ENCODE measurements at regions not wholly inside any gene's neighbourhood (a gene's known extent, or its start where the extent isn't known, plus 50 kb on each side); places are given as distances from the start of the nearest gene placed in this dataset.
"Not testable (repeated sequence)": the region's sequence is repeated elsewhere in the genome, so short reads cannot be mapped to it uniquely, and the experiment has no call there.

GRCh38 chrX:77003530-77003929 is 443.7 kb upstream of the FGF16 start:
- no peak for DNase-seq (ENCODE audit: low read depth)

GRCh38 chrX:77003956-77004355 is 443.2 kb upstream of the FGF16 start:
- DNase-seq (ENCODE audit: low read depth), result no peak

DNA sequence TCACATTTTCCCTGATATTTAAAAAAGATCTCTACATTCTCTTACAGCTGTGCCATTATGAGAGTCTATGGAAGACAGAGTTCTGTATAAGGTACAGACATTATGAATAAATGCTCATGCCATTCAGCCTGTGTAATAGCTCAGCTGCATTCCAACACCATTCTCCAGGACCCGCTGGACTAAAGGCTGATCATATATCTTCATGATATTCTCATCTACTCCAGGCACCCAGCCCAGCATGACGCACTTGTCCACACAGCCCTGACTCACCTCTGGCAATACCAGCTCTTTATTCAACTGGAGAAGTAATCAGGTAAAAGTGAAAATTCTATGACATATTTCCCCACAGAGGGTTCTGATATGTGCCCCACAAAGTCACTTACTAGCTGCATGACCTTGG is 437.5 kb upstream of the FGF16 start:
- no peak for DNase-seq (ENCODE audit: low read depth)

GRCh38 chrX:77014377-77015372 is 432.5 kb upstream of the FGF16 start:
- DNase-seq (ENCODE audit: low read depth), result no peak

DNA sequence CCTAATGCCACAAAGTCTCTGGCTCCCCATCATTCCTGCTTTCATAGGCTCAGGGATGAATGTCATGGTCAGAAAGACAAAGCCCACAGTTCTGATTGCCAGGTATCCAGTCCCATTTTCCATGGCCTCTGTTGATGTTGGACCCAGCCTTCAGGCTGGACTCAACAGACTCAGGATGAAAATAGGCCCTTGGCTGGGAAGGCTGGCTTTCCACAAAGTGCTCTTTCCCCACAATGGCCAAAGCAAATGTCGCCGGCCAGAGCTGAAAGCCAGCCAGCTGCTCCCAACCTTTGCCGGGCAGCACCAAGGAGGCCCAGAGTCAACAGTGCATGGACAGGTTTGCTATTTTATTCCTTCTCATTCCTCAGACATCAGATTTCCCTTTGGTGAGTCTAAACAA is 430.1 kb upstream of the FGF16 start:
- DNase-seq (ENCODE audit: low read depth), result no peak

DNA sequence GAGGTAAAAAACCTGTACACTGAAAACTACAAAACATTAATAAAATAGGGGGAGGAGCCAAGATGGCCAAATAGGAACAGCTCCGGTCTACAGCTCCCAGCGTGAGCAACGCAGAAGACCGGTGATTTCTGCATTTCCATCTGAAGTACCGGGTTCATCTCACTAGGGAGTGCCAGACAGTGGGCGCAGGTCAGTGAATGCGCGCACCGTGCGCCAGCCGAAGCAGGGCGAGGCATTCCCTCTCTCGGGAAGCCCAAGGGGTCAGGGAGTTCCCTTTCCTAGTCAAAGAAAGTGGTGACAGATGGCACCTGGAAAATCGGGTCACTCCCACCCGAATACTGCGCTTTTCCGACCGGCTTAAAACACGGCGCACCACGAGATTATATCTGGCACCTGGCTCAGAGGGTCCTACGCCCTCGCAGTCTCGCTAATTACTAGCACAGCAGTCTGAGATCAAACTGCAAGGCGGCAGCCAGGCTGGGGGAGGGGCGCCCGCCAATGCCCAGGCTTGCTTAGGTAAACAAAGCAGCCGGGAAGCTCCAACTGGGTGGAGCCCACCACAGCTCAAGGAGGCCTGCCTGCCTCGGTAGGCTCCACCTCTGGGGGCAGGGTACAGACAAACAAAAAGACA is 400.9 kb upstream of the FGF16 start:
- DNase-seq (ENCODE audit: low read depth), result not testable (repeated sequence)

GRCh38 chrX:77060572-77060971 is 386.6 kb upstream of the FGF16 start:
- DNase-seq (ENCODE audit: low read depth), result no peak

DNA sequence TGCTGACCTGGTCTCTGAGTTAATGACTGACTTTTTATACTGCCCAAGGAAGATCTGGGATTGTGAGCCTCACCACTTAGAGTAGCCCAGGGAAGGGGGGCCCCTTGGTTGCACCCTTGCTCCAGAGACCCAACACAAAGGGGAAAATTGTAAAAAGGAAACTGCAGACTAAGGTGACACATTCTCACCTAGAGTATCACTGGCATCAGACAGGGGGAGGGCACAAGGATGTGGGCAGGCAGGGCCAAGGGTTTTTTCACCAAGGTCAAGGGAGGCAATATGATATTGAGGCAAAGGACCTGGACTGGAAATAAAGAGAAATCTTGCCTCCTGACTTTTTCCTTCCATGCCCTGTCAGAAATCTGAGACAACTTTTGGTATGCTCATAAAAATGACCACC is 386.2 kb upstream of the FGF16 start:
- no peak for DNase-seq (ENCODE audit: low read depth)

GRCh38 chrX:77061545-77061944 is 385.6 kb upstream of the FGF16 start:
- DNase-seq (ENCODE audit: low read depth), result no peak

DNA sequence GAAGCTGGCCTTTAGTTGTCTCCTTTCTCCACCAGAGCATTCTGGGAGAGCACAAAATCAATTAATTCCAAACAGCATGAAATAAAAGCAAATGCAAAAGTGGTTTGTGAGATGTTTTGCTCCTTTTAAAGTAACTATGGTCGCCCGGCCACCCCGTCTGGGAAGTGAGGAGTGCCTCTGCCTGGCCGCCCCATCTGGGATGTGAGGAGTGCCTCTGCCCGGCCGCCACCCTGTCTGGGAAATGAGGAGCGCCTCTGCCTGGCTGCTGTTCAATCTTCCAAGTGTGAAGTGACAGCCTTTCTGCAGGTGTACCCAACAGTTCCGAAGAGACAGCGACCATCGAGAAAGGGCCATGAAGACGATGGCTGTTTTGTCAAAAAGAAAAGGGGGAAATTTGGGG is 381.3 kb upstream of the FGF16 start:
- DNase-seq (ENCODE audit: low read depth), result no peak

GRCh38 chrX:77070202-77070918 is 376.8 kb upstream of the FGF16 start:
- no peak for DNase-seq (ENCODE audit: low read depth)

- no peak for DNase-seq (ENCODE audit: low read depth)
Measured at GRCh38 chrX:77076896-77077295, 370.3 kb upstream of the FGF16 start.

GRCh38 chrX:77081237-77081636 is 366.0 kb upstream of the FGF16 start:
- not testable (repeated sequence) for DNase-seq (ENCODE audit: low read depth)

GRCh38 chrX:77085372-77085771 is 361.8 kb upstream of the FGF16 start:
- no peak for DNase-seq (ENCODE audit: low read depth)

DNA sequence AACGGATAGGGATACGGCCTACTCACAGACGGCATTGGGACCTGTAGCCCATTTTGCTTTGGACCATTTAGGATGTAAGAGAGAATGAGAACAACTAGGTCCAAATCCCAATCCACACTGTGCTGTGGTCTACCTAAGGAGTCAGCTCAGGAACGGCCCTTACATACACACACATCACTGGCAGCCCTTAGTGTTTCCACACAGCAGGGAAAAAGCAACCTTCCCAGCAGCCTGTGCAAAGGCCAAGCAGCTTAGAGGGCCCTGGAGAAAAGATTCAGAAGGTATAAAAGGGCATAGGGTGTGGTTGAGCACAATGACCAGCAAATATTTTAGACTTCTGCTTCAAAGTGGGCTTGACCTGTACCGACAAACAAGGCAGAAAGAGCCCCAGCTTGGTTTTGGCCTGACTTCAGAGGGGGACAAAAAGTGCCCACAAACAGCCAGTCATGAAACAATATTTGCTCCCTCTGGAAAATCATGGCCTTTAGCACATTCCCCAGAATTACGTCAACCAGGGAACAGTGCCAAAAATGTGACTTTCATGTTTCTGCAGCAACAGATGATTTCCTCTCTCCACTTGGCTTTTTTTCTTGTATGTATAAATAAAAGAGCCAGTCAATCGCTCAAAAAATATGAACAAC is 359.5 kb upstream of the FGF16 start:
- no peak for DNase-seq (ENCODE audit: low read depth)

DNA sequence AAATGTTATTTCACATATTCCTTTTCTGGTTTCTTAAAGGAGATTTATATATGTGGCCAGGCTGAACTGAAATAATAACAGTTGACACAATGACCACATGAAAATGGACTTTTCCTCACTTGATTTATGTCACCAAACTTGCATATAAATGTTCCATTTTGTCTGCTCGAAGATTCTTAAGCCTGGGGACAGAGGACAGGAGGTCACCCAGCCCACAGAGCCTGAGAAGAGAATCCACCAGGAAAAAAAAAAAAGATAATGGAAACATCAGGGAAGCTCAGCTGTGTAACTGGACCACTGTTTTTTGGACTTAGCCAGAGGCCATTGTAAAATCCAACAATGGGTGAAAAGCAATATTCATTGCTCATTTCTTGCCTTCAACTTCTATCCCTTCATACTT is 359.0 kb upstream of the FGF16 start:
- DNase-seq (ENCODE audit: low read depth), result no peak

GRCh38 chrX:77114501-77114900 is 332.7 kb upstream of the FGF16 start:
- no peak for DNase-seq (ENCODE audit: low read depth)

DNA sequence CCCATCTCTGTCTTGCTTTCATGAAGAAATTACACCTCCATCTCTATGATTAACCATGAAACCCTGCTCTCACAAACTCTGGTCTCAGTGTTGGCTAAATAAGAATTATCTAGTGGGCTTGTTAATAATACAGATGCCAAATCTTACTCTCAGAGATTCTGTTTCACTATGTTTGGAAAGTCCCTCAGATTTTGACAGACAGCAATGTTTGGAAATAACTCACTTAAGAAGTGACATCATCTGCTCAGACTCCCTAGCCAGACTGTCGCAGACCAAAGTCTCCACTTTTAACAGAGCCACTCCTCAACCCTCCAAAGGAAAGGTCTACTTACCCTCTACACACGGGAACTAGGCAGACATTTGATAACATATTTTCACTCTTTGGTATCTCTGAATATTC is 328.5 kb upstream of the FGF16 start:
- DNase-seq (ENCODE audit: low read depth), result no peak

DNA sequence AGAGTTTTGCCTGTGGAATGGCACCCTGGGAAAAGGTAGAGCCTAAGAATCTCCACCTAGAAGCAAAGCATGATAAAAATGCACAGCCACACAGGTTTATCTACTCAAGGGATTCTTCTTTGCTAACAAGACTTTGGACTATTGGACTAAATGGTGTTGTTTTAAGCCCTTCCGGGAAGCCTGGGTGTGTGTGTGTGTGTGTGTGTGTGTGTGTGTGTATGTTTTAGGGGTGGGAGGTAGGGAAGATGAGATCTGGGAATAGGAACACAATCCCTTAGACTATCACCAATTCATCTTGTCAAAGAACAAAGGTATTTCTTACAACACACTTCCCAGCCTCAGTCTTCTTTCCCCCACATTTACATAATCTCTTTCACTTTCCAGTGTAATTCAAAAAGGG is 327.5 kb upstream of the FGF16 start:
- no peak for DNase-seq (ENCODE audit: low read depth)

DNA sequence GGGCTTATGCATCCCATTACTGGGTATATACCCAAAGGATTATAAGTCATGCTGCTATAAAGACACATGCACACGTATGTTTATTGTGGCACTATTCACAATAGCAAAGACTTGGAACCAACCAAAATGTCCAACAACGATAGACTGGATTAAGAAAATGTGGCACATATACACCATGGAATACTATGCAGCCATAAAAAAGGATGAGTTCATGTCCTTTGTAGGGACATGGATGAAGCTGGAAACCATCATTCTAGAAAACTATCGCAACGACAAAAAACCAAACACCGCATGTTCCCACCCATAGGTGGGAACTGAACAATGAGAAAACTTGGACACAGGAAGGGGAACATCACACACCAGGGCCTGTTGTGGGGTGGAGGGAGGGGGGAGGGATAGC is 323.3 kb upstream of the FGF16 start:
- DNase-seq (ENCODE audit: low read depth), result not testable (repeated sequence)

- not testable (repeated sequence) for DNase-seq (ENCODE audit: low read depth)
Measured at GRCh38 chrX:77127571-77127970, 319.6 kb upstream of the FGF16 start.

DNA sequence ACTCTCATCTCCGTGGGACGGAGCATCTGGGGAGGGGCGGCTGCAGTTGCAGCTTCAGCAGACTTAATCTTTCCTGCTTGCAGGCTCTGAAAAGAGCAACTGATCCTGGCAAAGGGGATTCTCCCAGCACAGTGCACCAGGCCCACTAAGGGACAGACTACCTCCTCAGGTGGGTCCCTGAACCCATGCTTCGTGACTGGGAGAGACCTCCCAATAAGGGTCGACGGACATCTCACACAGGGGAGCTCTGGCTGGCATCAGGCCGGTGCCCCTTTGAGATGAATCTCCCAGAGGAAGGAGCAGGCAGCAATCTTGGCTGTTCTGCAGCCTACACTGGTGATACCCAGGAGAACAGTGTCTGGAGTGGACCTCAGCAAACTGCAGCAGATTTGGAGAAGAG is 303.3 kb upstream of the FGF16 start:
- DNase-seq (ENCODE audit: low read depth), result no peak

All from stimulated activated CD8-positive, alpha-beta memory T cell treated with anti-CD3 and anti-CD28 coated beads, Interleukin-4, amount 100 ng/mL, for 24 hours (primary cell).